ENCODE measurements at regions not wholly inside any gene's neighbourhood (a gene's known extent, or its start where the extent isn't known, plus 50 kb on each side); places are given as distances from the start of the nearest gene placed in this dataset.

DNA sequence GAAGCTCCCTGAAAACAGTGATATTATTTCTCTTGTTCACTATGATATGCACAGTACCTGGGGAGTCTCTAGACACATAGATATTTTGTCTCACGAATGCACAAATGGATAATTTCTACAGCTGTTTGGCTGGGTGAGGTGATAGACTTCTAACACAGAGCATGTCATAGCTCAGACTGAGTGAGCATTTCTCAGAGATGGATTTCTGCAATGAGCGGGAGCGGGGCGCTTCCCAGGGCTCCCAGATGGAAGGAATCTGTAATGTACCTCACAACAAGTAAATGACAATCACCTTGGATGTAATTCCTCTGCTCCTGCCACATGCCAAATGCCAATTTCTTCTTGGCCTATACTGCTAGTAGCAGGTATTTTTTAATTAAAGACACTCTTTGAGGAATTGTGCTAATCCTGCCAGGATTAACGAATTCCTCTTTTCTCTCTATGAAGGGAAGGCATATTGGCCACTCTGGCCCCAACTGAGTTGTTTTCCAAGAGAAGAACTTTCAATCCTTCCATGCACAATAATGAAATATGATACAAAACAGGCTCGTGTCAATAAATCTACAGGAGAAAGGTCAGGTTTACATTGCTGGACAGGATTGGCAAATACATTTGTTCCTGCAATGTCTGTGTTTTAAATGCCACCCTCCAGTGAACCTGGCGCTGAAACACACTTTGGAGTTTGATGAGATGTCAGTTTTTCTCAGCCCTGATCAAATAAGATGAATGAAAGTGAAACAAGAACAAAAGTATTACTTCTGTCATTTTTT lies 185.3 kb downstream of the CBLN1 start:
- no peak for TF ChIP-seq CTCF (IDR thresholded peaks at IDR 0.05; ENCODE audit: low read depth, low read length, missing input control)
- TF ChIP-seq, protein P1, sequence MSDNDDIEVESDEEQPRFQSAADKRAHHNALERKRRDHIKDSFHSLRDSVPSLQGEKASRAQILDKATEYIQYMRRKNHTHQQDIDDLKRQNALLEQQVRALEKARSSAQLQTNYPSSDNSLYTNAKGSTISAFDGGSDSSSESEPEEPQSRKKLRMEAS (IDR thresholded peaks at IDR 0.05): no peak
- no peak for TF ChIP-seq TAF1 (conservative IDR thresholded peaks at IDR 0.05)
- no peak for TF ChIP-seq RXRA (IDR thresholded peaks at IDR 0.05)
- TF ChIP-seq HNF4G (IDR thresholded peaks at IDR 0.05): no peak
- TF ChIP-seq RAD21 (IDR thresholded peaks at IDR 0.05): no peak
- TF ChIP-seq JUND (IDR thresholded peaks at IDR 0.05): no peak
